MCF 10A (cell line): ENCODE measurements at regions not wholly inside any gene's neighbourhood (a gene's known extent, or its start where the extent isn't known, plus 50 kb on each side); places are given as distances from the start of the nearest gene placed in this dataset.

Source experiments
- BruUV-seq: library from RNA; stranded (reverse); fragments of 400-500 nt; replicated peaks from 2 replicates; lab custom pipeline; 2021; lab: Mats Ljungman, UMichigan
- CTCF ChIA-PET: fragments of 300-600 bp; sonication (Branson Sonifier 250); formaldehyde crosslinking; extraction: SDS; loops from one replicate; lab custom pipeline; 2021; ENCODE audit warnings: antibody characterized with exemption, inconsistent platforms; lab: Yijun Ruan, JAX
- POLR2A ChIA-PET: fragments of 300-600, 350-650 bp; sonication (Branson Sonifier 250); formaldehyde crosslinking; extraction: SDS; loops from one replicate; lab custom pipeline; 2020; ENCODE audit warnings: antibody characterized with exemption, inconsistent platforms; lab: Yijun Ruan, JAX
- DNase-seq: peaks from one replicate; pipeline ENCODE4 v3.0.0-alpha.2; 2018; ENCODE audit not compliant: unreplicated experiment
- H3K27ac Mint-ChIP-seq: one replicate; pipeline ENCODE4 v1.8.0; 2022; ENCODE audit warnings: mild to moderate bottlenecking, low read depth, mixed read lengths; ENCODE audit not compliant: unreplicated experiment
- H3K27me3 Mint-ChIP-seq: one replicate; pipeline ENCODE4 v1.8.0; 2022; ENCODE audit warnings: mixed read lengths; ENCODE audit not compliant: insufficient read depth, unreplicated experiment
- H3K36me3 Mint-ChIP-seq: one replicate; pipeline ENCODE4 v1.8.0; 2022; ENCODE audit warnings: mild to moderate bottlenecking, moderate library complexity, mixed read lengths; ENCODE audit not compliant: insufficient read depth, unreplicated experiment
- H3K4me1 Mint-ChIP-seq: one replicate; pipeline ENCODE4 v1.8.0; 2022; ENCODE audit warnings: mixed read lengths; ENCODE audit not compliant: insufficient read depth, unreplicated experiment
- H3K4me3 Mint-ChIP-seq: one replicate; pipeline ENCODE4 v1.8.0; 2022; ENCODE audit warnings: mild to moderate bottlenecking, moderate library complexity, mixed read lengths; ENCODE audit not compliant: unreplicated experiment
- H3K9me3 Mint-ChIP-seq: one replicate; pipeline ENCODE4 v1.8.0; 2022; ENCODE audit warnings: mixed read lengths; ENCODE audit not compliant: unreplicated experiment
- intact Hi-C: fragments of 100-400 bp; cut with micrococcal nuclease; formaldehyde crosslinking; loops from 2 replicates; pipeline ENCODE4 v1.14.1; 2022
- TF ChIP-seq, protein P1 (sequence below): fragments of 200-600 bp; IDR thresholded peaks from one replicate; pipeline ENCODE4 v1.8.0; 2022; ENCODE audit warnings: antibody characterized with exemption, mild to moderate bottlenecking; ENCODE audit not compliant: unreplicated experiment

DNA sequence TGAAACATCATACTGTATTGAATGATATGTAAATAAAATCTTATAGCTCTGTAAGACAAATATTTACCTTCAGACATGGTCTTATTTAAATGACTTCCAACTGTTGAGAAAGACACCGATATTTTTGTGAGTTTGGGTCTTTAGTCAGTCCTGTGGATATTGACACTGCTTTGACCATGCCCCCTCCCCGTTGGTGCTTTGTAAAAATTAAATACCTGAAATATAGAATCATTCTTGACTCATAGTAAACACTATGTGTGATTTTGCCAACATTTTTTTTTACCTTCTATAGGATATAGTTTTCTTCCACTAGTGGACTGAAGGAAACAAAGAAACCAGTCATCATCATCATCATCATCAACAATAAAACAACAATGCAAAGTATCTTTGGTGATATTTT lies 114.3 kb upstream of the HS3ST1 start:
- H3K9me3 Mint-ChIP-seq: no peaks in the 10 kb centered on the region
- no peak for DNase-seq
- H3K27me3 Mint-ChIP-seq: no peaks in the 10 kb centered on the region
- CTCF ChIA-PET: no interaction called here
- BruUV-seq: no TSS peak
- intact Hi-C loops: no loop called here
- H3K4me3 Mint-ChIP-seq: no peak overlapping the region
- POLR2A ChIA-PET: interaction anchor here (0.8 kb wide), 1 partner anchor 15 kb away, joined by 4 read pairs; no protein-coding TSS in a partner anchor
- H3K4me1 Mint-ChIP-seq: peaks cover 19% of the 10 kb centered on the region
- TF ChIP-seq, protein P1, sequence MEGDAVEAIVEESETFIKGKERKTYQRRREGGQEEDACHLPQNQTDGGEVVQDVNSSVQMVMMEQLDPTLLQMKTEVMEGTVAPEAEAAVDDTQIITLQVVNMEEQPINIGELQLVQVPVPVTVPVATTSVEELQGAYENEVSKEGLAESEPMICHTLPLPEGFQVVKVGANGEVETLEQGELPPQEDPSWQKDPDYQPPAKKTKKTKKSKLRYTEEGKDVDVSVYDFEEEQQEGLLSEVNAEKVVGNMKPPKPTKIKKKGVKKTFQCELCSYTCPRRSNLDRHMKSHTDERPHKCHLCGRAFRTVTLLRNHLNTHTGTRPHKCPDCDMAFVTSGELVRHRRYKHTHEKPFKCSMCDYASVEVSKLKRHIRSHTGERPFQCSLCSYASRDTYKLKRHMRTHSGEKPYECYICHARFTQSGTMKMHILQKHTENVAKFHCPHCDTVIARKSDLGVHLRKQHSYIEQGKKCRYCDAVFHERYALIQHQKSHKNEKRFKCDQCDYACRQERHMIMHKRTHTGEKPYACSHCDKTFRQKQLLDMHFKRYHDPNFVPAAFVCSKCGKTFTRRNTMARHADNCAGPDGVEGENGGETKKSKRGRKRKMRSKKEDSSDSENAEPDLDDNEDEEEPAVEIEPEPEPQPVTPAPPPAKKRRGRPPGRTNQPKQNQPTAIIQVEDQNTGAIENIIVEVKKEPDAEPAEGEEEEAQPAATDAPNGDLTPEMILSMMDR: no peak
- no peak overlapping the region for H3K27ac Mint-ChIP-seq
- no peaks in the 10 kb centered on the region for H3K36me3 Mint-ChIP-seq

DNA sequence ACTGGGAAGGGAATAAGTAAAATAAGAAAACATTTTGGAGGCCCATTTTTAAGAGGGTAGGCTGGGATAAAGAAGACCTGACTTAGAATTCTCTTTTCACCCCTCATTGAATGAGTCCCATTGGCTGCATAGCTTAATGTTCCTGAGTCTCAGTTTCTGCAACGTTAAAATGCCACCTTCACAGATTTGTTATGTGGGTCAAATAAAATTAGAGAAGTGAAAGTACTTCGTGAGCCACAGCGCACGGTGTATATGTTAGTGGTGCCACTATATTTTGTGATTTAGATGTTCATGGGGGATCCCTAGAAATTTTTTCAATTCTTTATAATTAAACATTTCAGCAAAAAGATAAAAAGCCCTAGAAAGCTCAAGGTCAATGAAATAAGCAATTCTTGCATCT lies 109.2 kb upstream of the HS3ST1 start:
- Mint-ChIP-seq H3K4me3 (no peak overlapping the region), H3K27me3 (no peaks in the 10 kb centered on the region)

DNA sequence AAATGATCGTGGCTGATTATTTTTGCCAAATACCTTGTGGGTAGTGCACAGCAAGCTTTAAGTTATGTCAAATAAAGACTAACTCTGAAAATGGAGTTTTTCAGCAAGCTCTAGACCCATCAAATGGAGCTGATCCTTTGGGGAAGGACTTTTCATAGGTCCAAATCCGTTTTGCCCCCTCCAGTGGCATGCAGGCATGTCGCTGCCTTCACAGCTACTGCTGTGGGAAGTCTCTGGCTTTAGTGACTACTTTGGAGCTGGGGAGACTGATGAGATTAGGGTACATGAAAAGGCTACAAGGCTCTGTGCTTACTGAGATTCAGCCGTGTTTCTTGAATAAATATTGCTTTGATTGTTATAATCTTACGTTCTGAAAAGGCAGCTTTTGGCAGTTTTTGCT lies 106.6 kb upstream of the HS3ST1 start:
- Mint-ChIP-seq H3K4me1 (no peaks in the 10 kb centered on the region), H3K27ac (no peak overlapping the region), H3K9me3 (peaks cover 4% of the 10 kb centered on the region), H3K36me3 (no peaks in the 10 kb centered on the region), H3K27me3 (no peaks in the 10 kb centered on the region), H3K4me3 (no peak overlapping the region)
- ChIA-PET POLR2A (interaction anchor here (0.7 to 1.0 kb wide), 2 partner anchors 12 to 216 kb away, joined by 3 read pairs; no protein-coding TSS in a partner anchor), CTCF (interaction anchor here (0.7 to 0.8 kb wide), 2 partner anchors 29 to 40 kb away, joined by 3 read pairs; no protein-coding TSS in a partner anchor)
- TF ChIP-seq, protein P1: no peak
- DNase-seq: no peak
- intact Hi-C loops: no loop called here
- BruUV-seq: no TSS peak

More for the DNA sequence above, 109.2 kb upstream of the HS3ST1 start:
- TF ChIP-seq, protein P1: no peak
- no peaks in the 10 kb centered on the region for H3K9me3 Mint-ChIP-seq
- no peaks in the 10 kb centered on the region for H3K36me3 Mint-ChIP-seq
- no peak for DNase-seq
- H3K4me1 Mint-ChIP-seq: no peaks in the 10 kb centered on the region
- CTCF ChIA-PET: interaction anchor here (0.6 to 0.9 kb wide), 2 partner anchors 8 to 1329 kb away, joined by 3 read pairs; no protein-coding TSS in a partner anchor
- BruUV-seq: no TSS peak
- no peak overlapping the region for H3K27ac Mint-ChIP-seq
- POLR2A ChIA-PET: interaction anchor here (0.9 kb wide), 1 partner anchor 8 kb away, joined by 4 read pairs; no protein-coding TSS in a partner anchor
- intact Hi-C loops: no loop called here

DNA sequence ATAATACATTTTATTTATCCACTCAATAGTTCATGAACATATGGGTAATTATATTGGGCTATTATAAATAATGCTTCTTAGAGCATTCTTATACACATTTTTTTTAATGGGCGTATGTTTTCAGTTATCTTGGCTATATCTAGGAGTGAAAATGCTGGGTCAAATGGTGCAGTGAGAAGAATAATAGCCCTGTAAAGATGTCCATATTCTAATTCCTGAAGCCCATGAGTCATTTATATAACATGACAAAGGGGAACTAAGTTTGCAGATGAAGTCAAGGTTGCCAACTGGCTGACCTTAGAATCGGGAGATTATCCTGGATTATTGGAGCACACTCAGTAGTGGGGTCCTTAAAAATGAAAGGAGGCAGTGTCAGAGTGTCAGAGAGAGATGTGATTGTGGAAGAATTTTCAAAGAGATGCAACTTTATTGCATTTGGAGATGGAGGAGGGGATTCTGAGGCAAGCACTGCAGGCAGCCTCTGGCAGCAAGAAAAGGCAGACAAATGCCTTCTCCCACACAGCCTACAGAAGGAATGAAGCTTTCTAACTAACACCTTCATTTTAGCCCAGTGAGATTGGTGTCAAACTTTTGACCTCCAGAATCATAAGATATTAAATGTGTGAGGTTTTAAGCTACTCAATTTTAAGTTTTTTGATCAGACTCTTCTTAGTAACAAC lies 106.1 kb upstream of the HS3ST1 start:
- H3K4me3 Mint-ChIP-seq: no peak overlapping the region
- no peak for DNase-seq

More for the DNA sequence above, 106.1 kb upstream of the HS3ST1 start:
- CTCF ChIA-PET: interaction anchor here (0.6 to 0.7 kb wide), 2 partner anchors 41 to 953 kb away, joined by 3 read pairs; no protein-coding TSS in a partner anchor
- no peaks in the 10 kb centered on the region for H3K36me3 Mint-ChIP-seq
- BruUV-seq: no TSS peak
- no peaks in the 10 kb centered on the region for H3K27me3 Mint-ChIP-seq
- H3K9me3 Mint-ChIP-seq: peaks cover 6% of the 10 kb centered on the region
- TF ChIP-seq, protein P1: no peak
- POLR2A ChIA-PET: interaction anchor here (0.7 to 1.0 kb wide), 2 partner anchors 13 to 216 kb away, joined by 3 read pairs; no protein-coding TSS in a partner anchor
- no peak overlapping the region for H3K27ac Mint-ChIP-seq
- no peaks in the 10 kb centered on the region for H3K4me1 Mint-ChIP-seq
- intact Hi-C loops: no loop called here
